ENCODE measurements at regions not wholly inside any gene's neighbourhood (a gene's known extent, or its start where the extent isn't known, plus 50 kb on each side); places are given as distances from the start of the nearest gene placed in this dataset.

DNA sequence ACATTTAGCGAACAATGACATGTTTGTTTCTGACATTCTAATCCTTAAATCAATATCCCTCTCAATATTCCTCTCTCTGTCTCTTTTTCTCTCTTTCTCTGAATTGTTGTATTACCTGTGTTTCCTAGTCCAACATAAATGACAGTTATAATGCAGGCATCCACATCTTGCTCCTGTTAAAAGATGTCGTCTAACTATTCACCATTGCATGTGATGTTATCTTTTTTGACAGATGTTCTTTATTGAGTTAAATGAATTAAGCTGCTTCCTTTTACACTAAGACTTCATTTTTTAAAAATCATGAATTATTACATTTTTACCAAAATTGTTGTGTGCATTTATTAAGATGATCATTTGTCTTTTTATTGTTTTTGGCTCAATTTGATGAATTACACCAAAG is 527.5 kb downstream of the PRR16 start:
- DNase-seq, result no peak
- no peaks in the 10 kb centered on the region for H3K9me3 ChIP-seq
- H3K4me3 ChIP-seq (ENCODE audit: low read depth, low read length), result no peak overlapping the region
- no peaks in the 10 kb centered on the region for H3K4me1 ChIP-seq
- H3K36me3 ChIP-seq, result no peaks in the 10 kb centered on the region
- TF ChIP-seq, protein P1, sequence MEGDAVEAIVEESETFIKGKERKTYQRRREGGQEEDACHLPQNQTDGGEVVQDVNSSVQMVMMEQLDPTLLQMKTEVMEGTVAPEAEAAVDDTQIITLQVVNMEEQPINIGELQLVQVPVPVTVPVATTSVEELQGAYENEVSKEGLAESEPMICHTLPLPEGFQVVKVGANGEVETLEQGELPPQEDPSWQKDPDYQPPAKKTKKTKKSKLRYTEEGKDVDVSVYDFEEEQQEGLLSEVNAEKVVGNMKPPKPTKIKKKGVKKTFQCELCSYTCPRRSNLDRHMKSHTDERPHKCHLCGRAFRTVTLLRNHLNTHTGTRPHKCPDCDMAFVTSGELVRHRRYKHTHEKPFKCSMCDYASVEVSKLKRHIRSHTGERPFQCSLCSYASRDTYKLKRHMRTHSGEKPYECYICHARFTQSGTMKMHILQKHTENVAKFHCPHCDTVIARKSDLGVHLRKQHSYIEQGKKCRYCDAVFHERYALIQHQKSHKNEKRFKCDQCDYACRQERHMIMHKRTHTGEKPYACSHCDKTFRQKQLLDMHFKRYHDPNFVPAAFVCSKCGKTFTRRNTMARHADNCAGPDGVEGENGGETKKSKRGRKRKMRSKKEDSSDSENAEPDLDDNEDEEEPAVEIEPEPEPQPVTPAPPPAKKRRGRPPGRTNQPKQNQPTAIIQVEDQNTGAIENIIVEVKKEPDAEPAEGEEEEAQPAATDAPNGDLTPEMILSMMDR (IDR thresholded peaks at IDR 0.05; ENCODE audit: low read depth, low read length), result no peak
- H3K27me3 ChIP-seq, result no peaks in the 10 kb centered on the region

GRCh38 chr5:120994112-120994511 is 530.0 kb downstream of the PRR16 start:
- no peaks in the 10 kb centered on the region for H3K36me3 ChIP-seq
- H3K4me3 ChIP-seq (ENCODE audit: low read depth, low read length), result no peak overlapping the region
- TF ChIP-seq, protein P1 (IDR thresholded peaks at IDR 0.05; ENCODE audit: low read depth, low read length), result no peak
- H3K9me3 ChIP-seq, result no peaks in the 10 kb centered on the region
- H3K4me1 ChIP-seq, result peaks cover 7% of the 10 kb centered on the region
- no peaks in the 10 kb centered on the region for H3K27me3 ChIP-seq
- no peak for DNase-seq

- TF ChIP-seq, protein P1 (IDR thresholded peaks at IDR 0.05; ENCODE audit: low read depth, low read length), result no peak
- 0 out of 2 replicates have a peak, but pooled peaks cover 2% of the 10 kb centered on the region for H3K9me3 ChIP-seq
These were observed 535.5 kb downstream of the PRR16 start for GRCh38 chr5:120999550-120999949.

GRCh38 chr5:121006217-121006616 is 542.1 kb downstream of the PRR16 start:
- TF ChIP-seq, protein P1 (IDR thresholded peaks at IDR 0.05; ENCODE audit: low read depth, low read length), result no peak
- no peaks in the 10 kb centered on the region for H3K36me3 ChIP-seq
- H3K9me3 ChIP-seq, result 0 out of 2 replicates have a peak, but pooled peaks cover 2% of the 10 kb centered on the region
- DNase-seq, result no peak
- H3K4me1 ChIP-seq, result no peaks in the 10 kb centered on the region
- H3K27me3 ChIP-seq, result no peaks in the 10 kb centered on the region
- no peak overlapping the region for H3K4me3 ChIP-seq (ENCODE audit: low read depth, low read length)

More at GRCh38 chr5:120999550-120999949, 535.5 kb downstream of the PRR16 start:
- H3K27me3 ChIP-seq, result no peaks in the 10 kb centered on the region
- H3K4me1 ChIP-seq, result peaks cover 7% of the 10 kb centered on the region
- no peak for DNase-seq
- no peak overlapping the region for H3K4me3 ChIP-seq (ENCODE audit: low read depth, low read length)
- no peaks in the 10 kb centered on the region for H3K36me3 ChIP-seq

DNA sequence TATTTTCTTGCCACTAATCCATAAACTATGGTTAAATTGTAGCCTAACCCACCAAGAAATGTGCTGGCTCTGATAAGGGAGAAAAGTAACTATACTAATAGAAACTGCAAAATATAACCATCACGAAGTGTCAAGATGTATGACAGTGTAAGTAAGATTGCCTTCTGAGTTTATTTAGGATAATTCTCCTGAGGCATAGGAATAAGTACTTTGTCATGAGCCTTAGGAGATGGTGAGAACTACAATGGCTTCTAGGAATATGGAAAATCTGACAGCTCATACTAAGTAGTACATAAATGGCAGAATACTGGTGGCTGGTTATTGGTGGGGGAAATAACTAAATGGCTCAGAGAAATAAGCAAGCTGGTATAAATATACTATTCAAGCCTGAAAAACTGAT is 543.9 kb downstream of the PRR16 start:
- TF ChIP-seq, protein P1 (IDR thresholded peaks at IDR 0.05; ENCODE audit: low read depth, low read length), result no peak

GRCh38 chr5:121009058-121009457 is 545.0 kb downstream of the PRR16 start:
- Histone ChIP-seq H3K4me1 (no peaks in the 10 kb centered on the region), H3K9me3 (0 out of 2 replicates have a peak, but pooled peaks cover under 1% of the 10 kb centered on the region), H3K27me3 (no peaks in the 10 kb centered on the region), H3K36me3 (no peaks in the 10 kb centered on the region), H3K4me3 (ENCODE audit: low read depth, low read length) (no peak overlapping the region)
- DNase-seq, result no peak
- TF ChIP-seq, protein P1 (IDR thresholded peaks at IDR 0.05; ENCODE audit: low read depth, low read length), result no peak

More for the DNA sequence above, 543.9 kb downstream of the PRR16 start:
- 0 out of 2 replicates have a peak, but pooled peaks cover 2% of the 10 kb centered on the region for H3K9me3 ChIP-seq
- no peaks in the 10 kb centered on the region for H3K36me3 ChIP-seq
- H3K4me3 ChIP-seq (ENCODE audit: low read depth, low read length), result no peak overlapping the region
- no peaks in the 10 kb centered on the region for H3K4me1 ChIP-seq
- no peak for DNase-seq
- no peaks in the 10 kb centered on the region for H3K27me3 ChIP-seq
